ENCODE measurements at regions not wholly inside any gene's neighbourhood (a gene's known extent, or its start where the extent isn't known, plus 50 kb on each side); places are given as distances from the start of the nearest gene placed in this dataset. TPM values are rescaled to one million over a fixed set of nuclear protein-coding genes. Genes with fewer than 3 reads are reported as not detected.

DNA sequence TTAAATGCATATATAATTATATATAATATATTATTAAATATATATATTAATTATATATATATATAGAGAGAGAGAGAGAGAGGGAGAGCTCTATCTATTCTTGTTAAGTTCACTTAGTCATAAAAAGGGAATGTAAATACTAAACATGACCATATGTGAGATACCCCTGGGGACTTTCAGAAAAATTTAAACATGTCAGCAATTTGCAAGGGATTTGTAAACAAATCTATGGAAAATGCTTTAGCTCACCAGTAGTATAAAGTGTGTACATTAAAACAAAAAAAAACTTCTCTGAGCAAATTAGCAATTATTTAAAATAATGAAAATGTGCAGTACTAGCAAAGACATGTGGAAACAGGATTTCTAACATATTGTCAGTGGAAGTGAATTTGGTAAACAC lies 1755.5 kb downstream of the PCDH19 start:
- Histone ChIP-seq H3K4me3 (no peak overlapping the region), H3K27me3 (peaks cover 0 to 4% of the 10 kb centered on the region in 2 donors), H3K36me3 (no peaks in the 10 kb centered on the region), H3K9me3 (no peaks in the 10 kb centered on the region), H3K4me1 (no peaks in the 10 kb centered on the region), H3K27ac (no peak overlapping the region)
- TF ChIP-seq EP300 (IDR thresholded peaks at IDR 0.05), result no peak
- TF ChIP-seq, protein P1, sequence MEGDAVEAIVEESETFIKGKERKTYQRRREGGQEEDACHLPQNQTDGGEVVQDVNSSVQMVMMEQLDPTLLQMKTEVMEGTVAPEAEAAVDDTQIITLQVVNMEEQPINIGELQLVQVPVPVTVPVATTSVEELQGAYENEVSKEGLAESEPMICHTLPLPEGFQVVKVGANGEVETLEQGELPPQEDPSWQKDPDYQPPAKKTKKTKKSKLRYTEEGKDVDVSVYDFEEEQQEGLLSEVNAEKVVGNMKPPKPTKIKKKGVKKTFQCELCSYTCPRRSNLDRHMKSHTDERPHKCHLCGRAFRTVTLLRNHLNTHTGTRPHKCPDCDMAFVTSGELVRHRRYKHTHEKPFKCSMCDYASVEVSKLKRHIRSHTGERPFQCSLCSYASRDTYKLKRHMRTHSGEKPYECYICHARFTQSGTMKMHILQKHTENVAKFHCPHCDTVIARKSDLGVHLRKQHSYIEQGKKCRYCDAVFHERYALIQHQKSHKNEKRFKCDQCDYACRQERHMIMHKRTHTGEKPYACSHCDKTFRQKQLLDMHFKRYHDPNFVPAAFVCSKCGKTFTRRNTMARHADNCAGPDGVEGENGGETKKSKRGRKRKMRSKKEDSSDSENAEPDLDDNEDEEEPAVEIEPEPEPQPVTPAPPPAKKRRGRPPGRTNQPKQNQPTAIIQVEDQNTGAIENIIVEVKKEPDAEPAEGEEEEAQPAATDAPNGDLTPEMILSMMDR (IDR thresholded peaks at IDR 0.05), result no peak
- TF ChIP-seq POLR2A (IDR thresholded peaks at IDR 0.05), result no peak
- no peak for DNase-seq (ENCODE audit: low spot score in 2 of 2)

Small RNAs in the stretch of these regions (small RNA-seq; reads per million reads assigned to genes)
- gene AL357312.1, result not detected
